Stomach smooth muscle (tissue), 2 donors: ENCODE measurements at regions not wholly inside any gene's neighbourhood (a gene's known extent, or its start where the extent isn't known, plus 50 kb on each side); places are given as distances from the start of the nearest gene placed in this dataset.

Experiments used
- H3K27ac ChIP-seq: one replicate; pipeline ENCODE4 v1.7.0; 2013; ENCODE audit warnings: mild to moderate bottlenecking, low read length, inconsistent platforms
- H3K27me3 ChIP-seq, 2 donors: one replicate each; pipeline ENCODE4 v1.7.0; 2013; ENCODE audit warnings: low read length in 2 of 2; ENCODE audit not compliant: insufficient read depth in 2 of 2, control insufficient read depth in 1 of 2
- H3K36me3 ChIP-seq, 2 donors: one replicate each; pipeline ENCODE4 v1.7.0; 2013; ENCODE audit warnings: low read length in 2 of 2; ENCODE audit not compliant: control insufficient read depth in 2 of 2, insufficient read depth in 2 of 2
- H3K4me1 ChIP-seq: one replicate; pipeline ENCODE4 v1.7.0; 2013; ENCODE audit warnings: low read length; ENCODE audit not compliant: control insufficient read depth, insufficient read depth
- H3K4me3 ChIP-seq, 2 donors: one replicate each; pipeline ENCODE4 v1.7.0; 2013; ENCODE audit warnings: low read length in 2 of 2
- H3K9ac ChIP-seq, 2 donors: one replicate each; pipeline ENCODE4 v1.7.0; 2013; ENCODE audit warnings: low read length in 2 of 2, mild to moderate bottlenecking in 1 of 2
- H3K9me3 ChIP-seq, 2 donors: one replicate each; pipeline ENCODE4 v1.7.0; 2013; ENCODE audit warnings: low read length in 2 of 2; ENCODE audit not compliant: control insufficient read depth in 2 of 2
- donor health status: healthy.
- donor health status: Pancreatic carcinoma.

DNA sequence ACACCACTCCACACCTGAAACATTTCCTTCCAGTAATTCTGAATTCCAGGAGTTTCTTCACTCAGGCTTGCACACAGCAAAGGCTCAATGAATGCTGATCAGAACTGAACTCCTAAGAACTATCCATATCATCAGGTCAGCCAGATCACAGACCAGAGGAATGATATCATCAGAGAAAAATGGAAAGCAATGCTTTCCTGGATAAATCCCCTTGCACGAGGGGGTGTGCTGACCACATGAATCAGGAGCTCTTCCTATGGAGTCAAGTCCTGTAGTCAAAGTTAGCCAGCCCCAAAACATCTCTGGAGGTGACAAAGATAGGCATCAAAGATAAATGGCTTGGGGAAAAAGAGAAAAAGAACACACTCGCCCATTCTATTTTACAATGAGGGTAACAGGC is 83.8 kb upstream of the ACVR2A start:
- no peaks in the 10 kb centered on the region for H3K4me1 ChIP-seq
- H3K9me3 ChIP-seq, result no peaks in the 10 kb centered on the region
- H3K9ac ChIP-seq, result no peak overlapping the region
- no peaks in the 10 kb centered on the region for H3K36me3 ChIP-seq
- H3K4me3 ChIP-seq, result no peak overlapping the region
- H3K27me3 ChIP-seq, result no peaks in the 10 kb centered on the region
- no peak overlapping the region for H3K27ac ChIP-seq

DNA sequence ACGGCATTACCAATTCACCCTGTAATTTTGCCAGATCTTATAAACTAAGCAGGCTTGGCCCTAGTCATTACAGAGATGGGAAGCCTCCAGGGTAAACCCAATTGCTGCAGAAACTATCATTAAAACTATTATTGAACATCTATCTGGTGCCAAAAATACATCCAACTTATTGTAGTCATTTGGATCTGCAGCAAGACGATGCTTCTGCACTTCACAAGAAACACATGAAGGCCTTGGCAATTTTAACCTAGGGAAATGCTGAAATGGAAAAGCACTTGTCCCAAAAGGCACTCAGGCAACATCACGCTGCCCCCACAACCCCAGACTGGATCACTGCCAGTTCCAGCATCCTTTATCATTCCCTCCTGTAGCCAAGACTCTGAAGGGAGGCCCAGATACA is 85.3 kb upstream of the ACVR2A start:
- Histone ChIP-seq H3K27ac (no peak overlapping the region), H3K4me1 (no peaks in the 10 kb centered on the region), H3K4me3 (no peak overlapping the region), H3K9me3 (no peaks in the 10 kb centered on the region), H3K27me3 (no peaks in the 10 kb centered on the region), H3K36me3 (no peaks in the 10 kb centered on the region), H3K9ac (no peak overlapping the region)

DNA sequence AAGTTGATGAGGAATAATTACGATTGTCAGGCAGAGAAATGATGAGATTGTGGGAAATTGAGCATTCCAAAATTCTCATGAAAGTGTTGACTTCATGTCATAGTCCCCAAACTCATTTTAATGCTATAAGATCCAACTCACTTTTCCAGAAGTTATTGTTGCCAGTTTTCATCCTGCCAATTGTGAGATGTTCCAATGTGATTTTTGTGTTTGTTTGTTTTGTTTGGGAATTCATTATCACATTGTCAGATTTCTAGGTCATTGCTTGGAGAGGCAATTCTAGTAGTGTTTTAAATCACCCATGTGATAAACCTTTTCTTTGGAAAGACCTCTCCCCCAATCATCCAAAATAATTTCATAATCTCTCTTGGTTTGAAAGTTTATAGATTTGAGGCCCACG is 86.0 kb upstream of the ACVR2A start:
- no peaks in the 10 kb centered on the region for H3K9me3 ChIP-seq
- H3K9ac ChIP-seq, result no peak overlapping the region
- no peaks in the 10 kb centered on the region for H3K27me3 ChIP-seq
- H3K27ac ChIP-seq, result no peak overlapping the region
- no peaks in the 10 kb centered on the region for H3K4me1 ChIP-seq
- H3K36me3 ChIP-seq, result no peaks in the 10 kb centered on the region
- H3K4me3 ChIP-seq, result no peak overlapping the region

DNA sequence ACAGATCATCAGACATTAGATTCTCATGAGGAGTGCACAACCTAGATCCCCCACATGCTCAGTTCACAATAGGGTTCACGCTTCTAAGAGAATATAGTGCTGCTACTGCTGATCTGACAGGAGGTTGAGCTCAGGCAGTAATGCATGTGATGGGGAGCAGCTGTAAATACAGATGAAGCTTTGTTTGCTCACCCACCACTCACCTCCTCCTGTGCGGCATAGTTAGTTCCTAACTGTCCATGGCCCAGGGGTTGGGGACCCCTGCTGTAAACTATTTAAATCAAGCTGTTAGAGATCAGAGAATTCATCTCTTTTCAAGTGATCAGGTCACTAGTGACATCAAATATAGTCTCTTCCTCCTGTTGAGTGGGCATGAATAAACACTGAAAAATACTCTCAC is 88.8 kb upstream of the ACVR2A start:
- no peak overlapping the region for H3K27ac ChIP-seq
- no peaks in the 10 kb centered on the region for H3K4me1 ChIP-seq
- H3K9ac ChIP-seq, result no peak overlapping the region
- no peaks in the 10 kb centered on the region for H3K9me3 ChIP-seq
- H3K36me3 ChIP-seq, result no peaks in the 10 kb centered on the region
- H3K4me3 ChIP-seq, result no peak overlapping the region
- no peaks in the 10 kb centered on the region for H3K27me3 ChIP-seq

DNA sequence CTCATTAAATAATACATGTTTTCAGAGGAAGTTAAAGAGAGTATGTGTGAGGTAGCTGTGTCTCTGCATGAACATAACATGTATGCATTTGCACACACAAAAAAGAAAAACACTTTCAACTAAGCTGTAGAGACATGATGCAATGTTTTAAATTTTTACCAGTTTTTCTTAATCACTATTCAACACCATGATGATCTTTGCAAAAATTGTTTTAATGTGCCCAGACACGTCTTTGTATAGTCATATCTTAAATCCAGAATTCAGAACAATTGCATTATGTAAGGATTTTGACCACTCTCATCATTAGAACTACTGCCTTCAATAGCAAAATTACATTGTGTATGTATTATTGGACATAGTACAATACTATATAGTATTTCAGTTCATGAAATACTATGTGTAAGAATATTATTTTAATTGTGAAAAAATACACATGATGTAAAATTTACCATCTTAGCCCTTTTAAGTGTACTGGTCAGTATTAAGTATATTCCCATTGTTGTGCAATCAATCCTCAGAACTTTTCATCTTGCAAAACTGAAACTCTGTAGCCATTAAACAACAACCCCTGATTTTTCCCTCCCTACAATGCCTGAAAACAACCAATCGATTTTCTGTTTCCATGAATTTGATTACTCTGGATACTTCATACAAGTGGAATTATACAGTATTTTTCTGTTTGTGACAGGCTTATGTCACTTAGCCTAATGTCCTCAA is 104.5 kb upstream of the ACVR2A start:
- Histone ChIP-seq H3K36me3 (no peaks in the 10 kb centered on the region), H3K4me3 (no peak overlapping the region), H3K9ac (no peak overlapping the region), H3K27me3 (no peaks in the 10 kb centered on the region), H3K4me1 (no peaks in the 10 kb centered on the region), H3K27ac (no peak overlapping the region), H3K9me3 (no peaks in the 10 kb centered on the region)

DNA sequence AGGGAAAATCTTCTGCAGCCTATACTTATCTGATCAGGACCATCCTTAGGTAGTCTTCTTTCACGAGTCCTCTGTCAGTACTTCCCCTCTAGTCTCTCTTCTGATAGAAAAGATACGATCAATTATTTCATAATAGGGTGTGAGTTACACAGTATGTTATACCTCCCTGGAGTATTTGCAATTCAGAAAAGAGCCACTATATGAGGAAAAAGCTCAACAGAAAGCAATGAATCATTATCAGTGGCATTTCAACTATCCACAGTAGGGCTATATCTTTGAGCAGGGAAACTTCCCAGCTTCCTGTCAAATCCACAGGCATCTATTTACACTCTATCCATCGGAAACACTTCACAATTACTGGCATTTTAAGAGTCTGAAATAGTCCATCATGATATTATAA is 105.3 kb upstream of the ACVR2A start:
- H3K4me1 ChIP-seq, result no peaks in the 10 kb centered on the region
- no peaks in the 10 kb centered on the region for H3K36me3 ChIP-seq
- H3K27me3 ChIP-seq, result no peaks in the 10 kb centered on the region
- H3K27ac ChIP-seq, result no peak overlapping the region
- no peaks in the 10 kb centered on the region for H3K9me3 ChIP-seq
- no peak overlapping the region for H3K4me3 ChIP-seq
- H3K9ac ChIP-seq, result no peak overlapping the region

DNA sequence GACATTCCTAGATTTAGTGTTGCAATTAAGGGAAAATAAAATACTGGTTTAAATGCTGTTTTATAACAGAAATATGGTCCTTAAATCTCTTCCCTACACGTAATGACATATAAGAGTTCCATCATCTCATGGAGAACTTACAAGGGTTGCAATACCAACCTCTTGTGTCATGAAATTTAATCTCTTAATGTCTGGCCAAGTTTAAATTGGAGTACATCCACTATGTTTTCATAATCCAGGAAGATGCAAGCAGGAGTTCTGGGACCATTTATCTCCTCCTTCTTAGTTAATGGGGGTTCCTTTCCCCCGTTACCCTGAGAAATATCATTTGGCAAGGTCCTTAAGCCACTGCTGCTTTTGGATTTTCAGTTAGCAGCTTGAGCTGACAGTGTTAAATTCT is 126.0 kb upstream of the ACVR2A start:
- Histone ChIP-seq H3K4me1 (no peaks in the 10 kb centered on the region), H3K27me3 (no peaks in the 10 kb centered on the region), H3K36me3 (no peaks in the 10 kb centered on the region), H3K4me3 (no peak overlapping the region), H3K27ac (no peak overlapping the region), H3K9ac (no peak overlapping the region), H3K9me3 (no peaks in the 10 kb centered on the region)

DNA sequence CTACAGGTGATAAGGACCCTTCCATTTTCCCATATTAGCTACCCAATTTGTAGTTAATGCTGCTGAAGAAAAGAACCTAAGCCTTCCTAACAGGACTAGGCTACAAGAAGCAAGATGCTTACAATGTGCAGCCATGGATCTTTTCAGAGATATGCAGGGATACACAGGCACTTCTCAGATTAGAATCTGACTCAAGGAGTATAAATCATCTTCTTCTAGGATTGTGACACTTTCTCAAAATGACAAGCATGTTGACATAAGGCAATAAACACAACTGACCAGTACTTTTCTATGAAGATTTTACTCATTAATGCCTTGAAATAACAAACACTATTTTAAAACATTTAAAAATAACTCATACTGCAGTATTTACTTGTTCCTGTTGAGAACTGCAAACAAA is 127.9 kb upstream of the ACVR2A start:
- no peaks in the 10 kb centered on the region for H3K36me3 ChIP-seq
- no peak overlapping the region for H3K27ac ChIP-seq
- H3K4me3 ChIP-seq, result no peak overlapping the region
- no peaks in the 10 kb centered on the region for H3K4me1 ChIP-seq
- no peaks in the 10 kb centered on the region for H3K27me3 ChIP-seq
- no peak overlapping the region for H3K9ac ChIP-seq
- H3K9me3 ChIP-seq, result no peaks in the 10 kb centered on the region

DNA sequence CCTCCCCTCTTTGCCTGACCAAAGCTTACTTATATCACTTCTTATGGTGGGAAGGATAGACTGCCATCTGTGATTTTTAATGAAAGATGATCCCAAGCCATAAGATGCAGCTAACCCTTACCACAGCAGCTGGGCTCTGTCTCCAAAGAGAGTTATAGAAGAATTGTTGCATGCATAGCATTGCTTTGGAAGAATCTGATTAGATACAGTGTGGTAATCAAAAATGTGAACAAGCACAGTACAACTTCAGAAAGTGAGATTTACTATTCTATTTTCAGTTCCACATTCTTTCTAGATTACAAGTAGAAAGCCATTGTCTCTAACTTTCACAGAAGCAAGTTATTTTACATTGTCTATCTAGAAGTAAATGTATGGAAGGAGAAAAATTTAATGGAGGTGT is 129.0 kb upstream of the ACVR2A start:
- Histone ChIP-seq H3K4me1 (no peaks in the 10 kb centered on the region), H3K9me3 (no peaks in the 10 kb centered on the region), H3K9ac (no peak overlapping the region), H3K4me3 (no peak overlapping the region), H3K27ac (no peak overlapping the region), H3K27me3 (no peaks in the 10 kb centered on the region), H3K36me3 (no peaks in the 10 kb centered on the region)

DNA sequence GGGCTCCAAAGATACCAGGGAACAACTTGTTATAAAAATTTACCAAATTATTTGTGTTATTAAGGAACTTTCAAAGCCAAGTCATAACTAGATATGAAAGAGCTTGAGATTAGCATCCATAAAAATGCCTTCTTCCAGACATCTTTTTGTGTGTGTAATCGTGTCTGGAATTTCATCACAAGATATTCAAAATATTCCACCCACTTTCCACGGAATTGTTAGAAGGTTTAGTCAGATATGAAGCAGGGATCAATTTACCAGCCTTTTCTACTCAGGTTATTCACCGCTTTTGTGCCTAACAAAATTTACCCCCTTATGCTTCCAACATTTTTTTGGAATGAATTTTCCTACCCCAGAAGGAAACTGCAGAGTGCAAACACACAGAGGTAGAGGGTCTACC is 130.2 kb upstream of the ACVR2A start:
- no peaks in the 10 kb centered on the region for H3K36me3 ChIP-seq
- no peaks in the 10 kb centered on the region for H3K27me3 ChIP-seq
- no peak overlapping the region for H3K27ac ChIP-seq
- H3K9ac ChIP-seq, result no peak overlapping the region
- H3K4me1 ChIP-seq, result no peaks in the 10 kb centered on the region
- no peak overlapping the region for H3K4me3 ChIP-seq
- no peaks in the 10 kb centered on the region for H3K9me3 ChIP-seq

DNA sequence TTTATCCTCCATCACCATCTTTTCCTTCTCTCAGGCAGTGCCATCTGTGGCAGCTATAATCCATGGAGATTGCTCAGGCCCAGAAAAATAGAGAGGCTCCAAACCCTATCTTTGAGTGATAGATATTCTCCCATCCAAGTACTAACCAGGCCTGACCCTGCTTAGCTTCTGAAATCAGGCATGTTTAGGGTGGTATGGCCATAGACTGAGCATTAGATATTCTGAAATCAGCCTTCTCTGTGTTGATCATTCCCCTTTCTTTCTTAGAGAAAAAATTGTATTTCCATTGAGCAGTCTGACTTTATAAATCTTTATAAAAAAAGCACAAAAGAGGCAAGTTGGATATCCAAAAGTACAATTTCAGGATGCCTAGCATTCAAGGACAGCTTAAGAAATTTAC is 131.5 kb upstream of the ACVR2A start:
- Histone ChIP-seq H3K4me1 (no peaks in the 10 kb centered on the region), H3K36me3 (no peaks in the 10 kb centered on the region), H3K4me3 (no peak overlapping the region), H3K27me3 (no peaks in the 10 kb centered on the region), H3K9ac (no peak overlapping the region), H3K27ac (no peak overlapping the region), H3K9me3 (no peaks in the 10 kb centered on the region)
